Skeletal muscle satellite cell (primary cell): ENCODE measurements at regions not wholly inside any gene's neighbourhood (a gene's known extent, or its start where the extent isn't known, plus 50 kb on each side); places are given as distances from the start of the nearest gene placed in this dataset. TPM values are rescaled to one million over a fixed set of nuclear protein-coding genes. Genes with fewer than 3 reads are reported as not detected.

Experiments
- H3K27me3 ChIP-seq: 2 replicates; pipeline ENCODE4 v1.7.0; 2013; ENCODE audit warnings: low read length; ENCODE audit not compliant: control insufficient read depth, insufficient read depth
- H3K36me3 ChIP-seq: 2 replicates; pipeline ENCODE4 v1.7.0; 2013; ENCODE audit warnings: mild to moderate bottlenecking, control low read depth, low read length; ENCODE audit not compliant: insufficient read depth
- H3K4me1 ChIP-seq: 2 replicates; pipeline ENCODE4 v1.7.0; 2013; ENCODE audit warnings: low read length; ENCODE audit not compliant: control insufficient read depth, insufficient read depth
- H3K4me2 ChIP-seq: 2 replicates; pipeline ENCODE4 v1.7.0; 2013; ENCODE audit warnings: mild to moderate bottlenecking, low read length
- H3K4me3 ChIP-seq: 2 replicates; pipeline ENCODE4 v1.7.0; 2013; ENCODE audit warnings: low read length
- H3K9ac ChIP-seq: 2 replicates; pipeline ENCODE4 v1.7.0; 2013; ENCODE audit warnings: mild to moderate bottlenecking, low read depth, low read length, moderate library complexity
- H3K9me3 ChIP-seq: replicated peaks from 2 replicates; pipeline ENCODE4 v1.7.0; 2013; ENCODE audit warnings: mild to moderate bottlenecking, control low read depth, low read length
- small RNA-seq: library from RNA; depleted of rRNA; stranded (forward); fragments of <200 nt; gene quantifications from one replicate; pipeline ENCODE3, GENCODE V24; 2012

GRCh38 chr9:99748266-99748665, 73.4 kb upstream of the NR4A3 start:
- Histone ChIP-seq H3K27me3 (no peaks in the 10 kb centered on the region), H3K4me3 (no peak overlapping the region), H3K9me3 (no peaks in the 10 kb centered on the region), H3K4me2 (no peak overlapping the region), H3K36me3 (no peaks in the 10 kb centered on the region), H3K4me1 (peaks cover 9% of the 10 kb centered on the region), H3K9ac (no peak overlapping the region)

GRCh38 chr9:99748676-99749075, 73.0 kb upstream of the NR4A3 start:
- peaks cover 13% of the 10 kb centered on the region for H3K4me1 ChIP-seq
- no peak overlapping the region for H3K4me2 ChIP-seq
- no peak overlapping the region for H3K4me3 ChIP-seq
- no peaks in the 10 kb centered on the region for H3K36me3 ChIP-seq
- no peaks in the 10 kb centered on the region for H3K27me3 ChIP-seq
- H3K9ac ChIP-seq = no peak overlapping the region
- H3K9me3 ChIP-seq = no peaks in the 10 kb centered on the region

GRCh38 chr9:99749641-99750040, 72.0 kb upstream of the NR4A3 start:
- H3K9me3 ChIP-seq = no peaks in the 10 kb centered on the region
- no peaks in the 10 kb centered on the region for H3K27me3 ChIP-seq
- H3K9ac ChIP-seq = no peak overlapping the region
- peaks cover 14% of the 10 kb centered on the region for H3K4me1 ChIP-seq
- no peak overlapping the region for H3K4me3 ChIP-seq
- no peak overlapping the region for H3K4me2 ChIP-seq
- no peaks in the 10 kb centered on the region for H3K36me3 ChIP-seq

- no peaks in the 10 kb centered on the region for H3K9me3 ChIP-seq
- no peaks in the 10 kb centered on the region for H3K36me3 ChIP-seq
- H3K4me2 ChIP-seq = no peak overlapping the region
- H3K4me3 ChIP-seq = no peak overlapping the region
- H3K9ac ChIP-seq = no peak overlapping the region
- peaks cover 14% of the 10 kb centered on the region for H3K4me1 ChIP-seq
- no peaks in the 10 kb centered on the region for H3K27me3 ChIP-seq
Measured at GRCh38 chr9:99750526-99750925, 71.2 kb upstream of the NR4A3 start.

- Histone ChIP-seq H3K9me3 (no peaks in the 10 kb centered on the region), H3K4me3 (no peak overlapping the region), H3K9ac (no peak overlapping the region), H3K27me3 (no peaks in the 10 kb centered on the region), H3K36me3 (no peaks in the 10 kb centered on the region), H3K4me1 (peaks cover 14% of the 10 kb centered on the region), H3K4me2 (no peak overlapping the region)
Measured at GRCh38 chr9:99752417-99753109, 69.1 kb upstream of the NR4A3 start.

- Histone ChIP-seq H3K36me3 (no peaks in the 10 kb centered on the region), H3K9me3 (no peaks in the 10 kb centered on the region), H3K4me3 (no peak overlapping the region), H3K9ac (no peak overlapping the region), H3K4me1 (peaks cover 14% of the 10 kb centered on the region), H3K27me3 (no peaks in the 10 kb centered on the region), H3K4me2 (no peak overlapping the region)
Measured at GRCh38 chr9:99753436-99753835, 68.2 kb upstream of the NR4A3 start.

GRCh38 chr9:99760421-99760820, 61.3 kb upstream of the NR4A3 start:
- Histone ChIP-seq H3K4me1 (no peaks in the 10 kb centered on the region), H3K4me3 (no peak overlapping the region), H3K27me3 (peaks cover 6% of the 10 kb centered on the region), H3K36me3 (no peaks in the 10 kb centered on the region), H3K9ac (no peak overlapping the region), H3K4me2 (no peak overlapping the region), H3K9me3 (no peaks in the 10 kb centered on the region)

- H3K4me3 ChIP-seq = no peak overlapping the region
- peaks cover 6% of the 10 kb centered on the region for H3K27me3 ChIP-seq
- H3K4me1 ChIP-seq = no peaks in the 10 kb centered on the region
- no peaks in the 10 kb centered on the region for H3K9me3 ChIP-seq
- no peaks in the 10 kb centered on the region for H3K36me3 ChIP-seq
- no peak overlapping the region for H3K9ac ChIP-seq
- no peak overlapping the region for H3K4me2 ChIP-seq
Measured at GRCh38 chr9:99762470-99762869, 59.2 kb upstream of the NR4A3 start.

Small RNAs in the stretch of these regions (small RNA-seq; reads per million reads assigned to genes)
- gene AL137067.1 (not detected), gene AL137067.2 (not detected)
